ENCODE measurements at regions not wholly inside any gene's neighbourhood (a gene's known extent, or its start where the extent isn't known, plus 50 kb on each side); places are given as distances from the start of the nearest gene placed in this dataset.

DNA sequence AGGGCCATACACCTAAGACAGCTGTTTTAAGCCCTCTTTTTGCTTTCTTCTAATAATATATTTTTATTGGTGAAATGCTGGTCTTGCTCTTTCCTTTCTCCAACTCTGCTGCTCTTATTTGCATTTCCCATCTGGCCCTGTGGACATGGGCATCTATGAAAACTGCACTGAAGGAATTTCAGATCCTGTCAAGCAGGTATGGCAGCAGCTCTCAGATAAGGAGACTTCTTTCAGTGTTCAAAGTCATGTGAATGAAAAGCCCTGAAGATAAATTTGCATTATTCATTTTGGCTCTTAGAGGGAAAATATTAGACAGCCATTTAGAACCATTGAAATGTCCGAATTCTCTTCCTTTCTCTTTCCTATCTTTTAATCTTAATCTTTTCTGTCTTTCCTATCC is 668.0 kb upstream of the RIOK2 start:
- no peak for DNase-seq (ENCODE audit: low spot score)
- in situ Hi-C loops (cut with HindIII; ENCODE audit: low sequenced_read_pairs), result no loop called here

DNA sequence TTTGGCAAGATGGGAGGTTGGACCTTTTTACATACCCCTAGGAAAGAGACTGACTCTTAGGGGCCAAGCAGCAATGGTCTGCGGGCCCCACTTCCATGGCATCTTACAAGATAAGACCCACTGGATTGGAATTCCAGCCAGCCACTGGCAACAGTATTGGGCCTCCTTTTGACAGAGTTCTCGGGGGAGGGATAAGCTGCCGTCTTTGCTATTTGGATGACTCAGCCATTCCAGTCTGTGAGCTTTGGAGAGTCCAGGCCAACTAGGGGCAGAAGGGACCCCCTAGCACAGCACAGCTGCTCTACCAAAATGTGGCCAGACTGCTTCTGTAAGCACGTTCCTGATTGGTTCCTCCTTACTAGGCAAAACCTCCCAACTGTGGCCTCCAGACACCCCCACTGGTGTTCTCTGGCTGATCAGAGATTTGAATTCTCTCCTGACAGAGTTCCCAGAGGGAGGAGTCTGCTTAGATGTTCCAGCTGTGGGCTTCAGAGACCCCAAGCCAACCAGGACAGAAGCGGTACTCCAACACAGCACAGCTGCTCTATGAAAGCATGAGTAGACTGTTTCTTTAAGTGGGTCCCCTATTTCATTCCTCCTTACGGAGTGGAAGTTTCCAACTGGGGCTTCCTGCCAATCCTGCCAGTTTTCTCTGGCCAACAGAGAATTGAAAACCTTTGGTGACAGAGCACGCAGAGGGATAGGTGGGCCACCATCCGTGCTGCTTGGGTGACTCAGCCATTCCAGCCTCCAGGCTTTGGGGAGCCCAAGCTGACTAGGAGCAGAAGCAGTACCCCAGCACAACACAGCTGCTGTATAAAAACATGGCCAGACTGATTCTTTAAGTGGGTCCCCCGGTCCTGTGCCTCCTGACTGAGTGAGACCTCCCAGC is 672.1 kb upstream of the RIOK2 start:
- in situ Hi-C loops (cut with HindIII; ENCODE audit: low sequenced_read_pairs), result no loop called here
- DNase-seq (ENCODE audit: low spot score), result no peak

DNA sequence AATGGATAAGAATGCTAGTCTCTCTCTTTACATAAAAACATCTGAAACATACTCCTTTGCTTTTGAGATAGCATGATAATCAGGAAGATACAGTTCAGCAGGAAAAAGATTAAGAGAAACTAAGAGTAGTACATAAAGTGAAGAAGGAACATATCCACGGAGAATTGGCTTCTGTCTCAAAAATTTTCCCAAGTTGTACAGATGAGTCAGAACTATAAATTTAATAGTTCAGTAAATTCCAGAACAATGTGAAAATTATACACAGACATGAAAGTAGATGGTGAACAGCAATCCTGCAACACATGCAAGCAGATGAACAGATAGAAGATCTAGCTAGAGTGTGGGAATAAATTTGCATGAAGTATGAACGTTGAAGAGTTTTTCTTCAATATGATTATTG is 691.4 kb upstream of the RIOK2 start:
- in situ Hi-C loops (cut with HindIII; ENCODE audit: low sequenced_read_pairs), result no loop called here

DNA sequence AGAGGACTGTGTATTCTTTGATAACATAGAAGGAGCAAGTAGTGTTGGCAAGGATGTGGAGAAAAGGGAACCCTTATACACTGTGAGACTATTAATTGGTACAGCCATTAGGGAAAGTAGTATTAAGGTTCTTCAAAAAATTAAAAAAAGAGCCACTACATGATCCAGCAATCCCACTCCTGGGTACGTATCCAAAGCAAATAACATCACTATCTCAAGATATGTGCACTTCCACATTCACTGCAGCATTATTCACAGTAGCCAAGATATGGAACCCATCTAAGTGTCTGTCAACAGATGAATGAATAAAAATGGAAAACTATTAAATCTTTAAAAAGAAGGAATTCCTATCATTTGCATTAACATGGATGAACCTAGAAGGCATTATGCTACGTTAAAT is 693.2 kb upstream of the RIOK2 start:
- in situ Hi-C loops (cut with HindIII; ENCODE audit: low sequenced_read_pairs), result no loop called here

More for the DNA sequence above, 691.4 kb upstream of the RIOK2 start:
- DNase-seq (ENCODE audit: low spot score), result no peak

DNA sequence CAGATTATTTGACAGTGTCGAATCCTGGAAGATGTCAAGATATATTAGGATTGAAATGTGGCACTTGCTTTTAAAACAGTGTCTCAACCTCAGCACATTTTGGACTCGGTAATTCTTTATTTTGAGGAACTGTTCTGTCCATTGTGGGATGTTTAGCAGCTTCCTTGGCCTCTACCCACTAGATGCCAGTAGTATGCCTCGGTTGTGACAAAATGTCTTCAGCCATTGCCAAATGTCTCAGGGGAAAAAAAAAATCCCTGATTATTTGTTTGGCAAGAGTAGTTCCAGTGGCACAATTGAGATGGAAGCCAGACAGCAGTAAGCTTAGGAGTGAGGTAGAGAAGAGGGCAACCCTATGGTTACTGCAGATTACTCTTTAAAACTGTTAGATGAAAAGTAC is 694.5 kb upstream of the RIOK2 start:
- in situ Hi-C loops (cut with HindIII; ENCODE audit: low sequenced_read_pairs), result no loop called here
- DNase-seq (ENCODE audit: low spot score), result no peak

More for the DNA sequence above, 693.2 kb upstream of the RIOK2 start:
- DNase-seq (ENCODE audit: low spot score), result no peak

DNA sequence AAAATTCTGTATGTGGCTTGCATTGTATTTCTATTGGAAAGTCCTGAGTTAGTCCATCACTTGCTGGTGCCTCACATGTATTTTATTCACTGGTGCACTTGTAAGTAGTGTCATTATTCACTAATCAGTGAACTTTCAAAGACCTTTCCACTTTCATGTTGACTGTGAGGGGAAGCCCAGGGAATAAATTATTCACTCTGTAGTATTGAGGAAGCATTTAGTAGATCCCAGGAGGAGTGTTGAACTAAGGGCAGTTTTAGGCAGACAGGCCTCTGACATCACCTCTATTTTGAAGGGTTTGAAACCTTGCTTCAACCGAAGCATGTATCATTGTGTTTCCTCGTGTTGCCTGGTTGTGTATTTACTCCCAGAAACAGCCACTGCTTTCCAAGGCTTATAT is 705.4 kb upstream of the RIOK2 start:
- no peak for DNase-seq (ENCODE audit: low spot score)
- in situ Hi-C loops (cut with HindIII; ENCODE audit: low sequenced_read_pairs), result no loop called here

DNA sequence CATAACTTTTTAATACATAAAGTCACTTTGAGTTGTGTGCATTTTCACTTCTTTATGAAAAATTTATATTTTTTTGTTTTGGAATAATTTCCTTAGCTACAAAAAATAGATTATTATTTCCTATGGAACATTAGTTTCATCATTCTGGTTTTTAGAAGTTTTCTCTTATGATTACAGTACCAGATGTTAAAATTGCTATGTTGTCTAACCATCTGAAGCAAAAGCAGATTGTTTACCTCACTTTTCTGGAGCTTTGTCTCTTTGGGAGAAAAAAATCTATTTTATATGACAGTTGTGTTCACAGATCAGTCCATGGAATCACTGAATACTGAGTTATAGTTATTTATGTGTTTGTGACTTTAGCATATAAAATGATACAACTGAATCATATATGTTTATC is 708.9 kb upstream of the RIOK2 start:
- DNase-seq (ENCODE audit: low spot score), result no peak
- in situ Hi-C loops (cut with HindIII; ENCODE audit: low sequenced_read_pairs), result no loop called here

DNA sequence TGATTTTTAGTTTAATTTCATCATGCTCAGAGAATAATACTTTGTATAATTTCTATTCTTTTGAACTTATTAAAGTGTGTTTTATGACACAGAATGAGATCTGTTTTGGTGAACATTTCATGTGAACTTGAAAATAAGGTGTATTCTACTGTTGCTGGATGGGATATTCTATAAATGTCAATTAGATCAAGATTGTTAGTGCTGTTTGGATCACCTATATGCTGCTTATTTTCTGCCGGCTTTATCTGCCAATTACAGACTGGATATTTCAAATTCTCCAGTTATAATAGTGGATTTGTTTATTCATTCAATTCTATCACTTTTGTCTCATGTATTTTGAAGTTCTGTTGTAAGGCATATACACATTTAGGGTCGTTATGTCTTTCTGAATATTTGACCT is 720.7 kb upstream of the RIOK2 start:
- in situ Hi-C loops (cut with HindIII; ENCODE audit: low sequenced_read_pairs), result no loop called here
- no peak for DNase-seq (ENCODE audit: low spot score)

DNA sequence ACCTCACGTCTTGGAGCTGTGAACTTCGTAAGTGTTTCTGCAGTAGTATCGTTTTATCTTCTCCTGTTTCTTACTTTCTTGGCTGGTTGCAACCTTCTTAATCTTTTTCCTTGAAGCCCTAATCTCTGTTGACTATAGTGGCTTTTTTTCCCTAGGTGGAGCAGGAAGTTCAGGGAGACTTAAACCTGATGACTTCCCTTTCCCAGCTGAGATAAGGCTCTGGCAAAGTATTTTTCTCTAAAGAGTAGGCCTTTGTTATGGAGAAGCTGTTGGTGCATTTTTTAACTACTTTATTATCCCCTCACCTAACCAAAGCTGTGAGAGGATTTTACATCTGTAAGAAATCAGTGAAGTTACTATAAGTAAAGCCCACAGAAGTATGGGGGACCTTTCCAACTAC is 723.1 kb upstream of the RIOK2 start:
- no peak for DNase-seq (ENCODE audit: low spot score)
- in situ Hi-C loops (cut with HindIII; ENCODE audit: low sequenced_read_pairs), result no loop called here

DNA sequence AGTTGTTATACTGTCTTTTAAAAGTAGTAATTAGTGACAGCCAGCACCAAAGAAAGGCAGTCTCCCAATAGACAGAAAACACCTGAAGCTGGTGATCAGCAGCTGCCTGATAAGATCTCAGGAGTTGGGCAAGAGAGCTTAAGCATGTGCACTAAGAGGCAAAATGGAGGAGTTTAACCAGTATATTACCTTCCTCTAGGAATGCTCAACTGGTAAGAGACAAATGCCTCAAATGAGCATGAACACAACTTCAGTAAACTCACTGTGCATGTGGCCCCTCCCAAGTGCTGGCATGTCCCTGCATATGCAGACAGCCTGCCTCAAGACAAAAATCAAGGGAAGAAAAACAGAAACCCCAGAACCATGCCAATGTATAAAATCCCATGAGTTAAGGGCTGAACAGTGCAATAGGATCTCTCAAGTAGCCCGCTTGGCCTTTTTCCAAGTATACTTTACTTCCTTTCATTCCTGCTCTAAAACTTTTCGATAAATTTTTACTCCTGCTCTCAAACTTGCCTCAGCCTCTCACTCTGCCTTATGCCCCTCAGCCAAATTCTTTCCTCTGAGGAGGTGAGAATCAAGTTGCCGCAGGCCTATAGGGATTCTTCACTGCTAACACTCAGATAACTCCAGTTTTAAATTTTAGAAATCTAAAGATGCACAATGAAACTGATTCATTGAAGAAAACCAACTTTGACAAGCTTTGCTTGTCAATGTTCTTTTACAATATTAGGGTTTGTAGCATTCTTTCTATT is 724.8 kb upstream of the RIOK2 start:
- DNase-seq (ENCODE audit: low spot score), result no peak
- in situ Hi-C loops (cut with HindIII; ENCODE audit: low sequenced_read_pairs), result no loop called here

DNA sequence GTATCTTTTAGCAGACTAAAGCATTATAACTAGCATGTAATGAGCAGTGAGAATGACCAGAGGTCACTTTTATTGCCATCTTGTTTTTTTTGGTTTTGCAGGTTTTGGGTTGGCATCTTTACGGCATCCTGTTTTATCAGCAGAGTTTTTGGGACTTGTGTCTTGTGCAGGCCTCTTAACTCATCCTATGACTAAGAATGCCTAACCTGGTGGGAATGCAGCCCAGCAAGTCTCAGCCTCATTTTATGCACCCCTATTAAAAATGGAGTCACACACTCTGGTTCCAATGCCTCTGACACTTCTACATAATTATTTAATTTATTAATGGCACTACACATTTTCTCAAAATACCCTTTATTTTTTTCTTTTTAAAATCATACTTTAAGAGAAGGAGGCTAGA is 726.5 kb upstream of the RIOK2 start:
- no peak for DNase-seq (ENCODE audit: low spot score)
- in situ Hi-C loops (cut with HindIII; ENCODE audit: low sequenced_read_pairs), result no loop called here

DNA sequence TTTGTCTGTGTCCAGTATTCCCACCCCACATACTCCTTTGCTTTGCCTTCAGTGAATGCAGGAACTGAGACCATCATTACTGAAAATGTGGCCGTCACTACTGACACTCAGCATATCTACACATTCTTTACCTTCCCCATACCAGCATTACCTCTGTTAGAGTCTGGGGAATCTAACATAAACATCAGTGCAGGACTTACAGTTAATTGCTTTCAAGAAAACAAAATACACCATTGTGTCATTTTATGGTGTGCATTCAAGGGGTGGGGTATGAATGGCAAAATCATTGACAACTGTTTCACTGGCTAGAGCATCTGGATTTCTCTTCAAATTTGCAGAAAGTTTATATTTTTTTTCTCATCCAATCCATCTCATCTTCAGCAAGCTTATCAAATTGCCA is 731.4 kb upstream of the RIOK2 start:
- no peak for DNase-seq (ENCODE audit: low spot score)
- in situ Hi-C loops (cut with HindIII; ENCODE audit: low sequenced_read_pairs), result no loop called here

DNA sequence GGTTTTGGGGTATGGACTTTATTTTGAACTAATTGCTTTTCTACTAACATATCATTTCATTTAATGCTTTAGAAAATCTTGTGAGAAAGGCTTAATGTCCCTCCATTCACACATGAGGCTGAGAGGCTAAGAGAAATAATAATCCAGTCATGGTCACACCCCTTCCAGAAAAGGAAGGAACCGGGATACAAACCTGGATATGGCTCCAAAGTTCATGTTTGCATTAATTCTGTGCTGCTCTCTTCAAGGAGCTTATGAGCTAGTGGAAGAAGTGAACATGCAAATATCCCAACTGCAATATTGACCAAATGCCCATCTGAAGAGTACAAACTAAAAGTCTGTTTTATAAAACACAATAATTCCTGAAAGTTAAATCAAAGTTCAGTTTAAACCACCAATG is 732.1 kb upstream of the RIOK2 start:
- in situ Hi-C loops (cut with HindIII; ENCODE audit: low sequenced_read_pairs), result no loop called here
- DNase-seq (ENCODE audit: low spot score), result no peak

DNA sequence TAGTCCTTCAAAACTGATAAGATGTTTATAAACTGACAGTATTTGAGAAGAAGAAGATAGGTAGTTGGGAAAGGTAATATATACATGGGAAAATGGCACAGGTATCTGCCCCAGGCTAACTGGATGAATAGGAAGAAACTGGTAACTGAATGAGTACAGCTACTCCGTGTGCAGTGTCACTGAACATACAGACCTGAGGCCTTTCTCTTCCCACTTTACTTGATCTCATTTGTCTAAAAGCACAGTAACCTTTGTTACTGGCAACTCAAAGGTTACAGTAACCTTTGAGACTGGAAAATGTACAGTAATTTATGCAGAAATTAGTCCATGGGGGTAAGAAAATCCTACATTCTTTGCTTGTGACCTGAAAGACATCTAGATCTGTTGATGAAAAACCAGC is 735.0 kb upstream of the RIOK2 start:
- DNase-seq (ENCODE audit: low spot score), result no peak
- in situ Hi-C loops (cut with HindIII; ENCODE audit: low sequenced_read_pairs), result no loop called here

DNA sequence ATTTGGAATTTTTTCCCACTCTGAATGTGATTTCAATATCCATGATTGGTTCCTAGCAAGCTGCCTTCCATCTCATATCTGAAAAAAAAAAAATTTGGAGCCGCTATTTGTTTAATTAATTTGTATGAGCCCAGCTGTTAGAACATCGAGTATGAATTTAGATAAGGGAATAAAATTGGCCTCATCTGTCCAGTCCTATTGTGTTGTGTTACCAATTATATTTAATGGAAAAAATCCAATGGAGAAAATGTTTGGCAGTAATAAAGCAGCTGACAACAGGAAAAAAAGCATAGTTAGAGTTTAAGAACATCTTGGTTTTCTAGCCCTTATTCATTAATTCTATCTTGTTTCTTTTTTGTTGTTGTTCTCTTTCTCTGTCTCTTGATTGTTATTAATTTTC is 735.6 kb upstream of the RIOK2 start:
- in situ Hi-C loops (cut with HindIII; ENCODE audit: low sequenced_read_pairs), result no loop called here
- no peak for DNase-seq (ENCODE audit: low spot score)

DNA sequence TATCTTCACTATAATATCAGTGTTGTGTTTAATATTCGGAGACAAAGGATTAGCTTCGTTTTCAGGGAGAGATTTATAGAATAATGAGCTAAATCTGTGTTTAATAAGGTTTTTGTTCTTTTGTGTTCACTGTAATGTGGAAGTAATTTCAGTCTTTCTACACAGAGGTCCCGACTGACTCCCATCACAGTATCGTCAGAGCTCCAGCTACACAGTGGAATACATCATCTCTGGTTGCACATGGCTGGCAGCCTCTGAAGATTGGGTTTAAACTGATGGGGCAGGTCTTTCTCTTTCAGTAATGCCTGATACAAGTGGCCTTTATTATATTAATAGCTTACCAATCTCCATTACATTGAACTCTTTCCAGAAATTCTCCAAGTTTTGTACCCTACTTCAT is 736.7 kb upstream of the RIOK2 start:
- no peak for DNase-seq (ENCODE audit: low spot score)

DNA sequence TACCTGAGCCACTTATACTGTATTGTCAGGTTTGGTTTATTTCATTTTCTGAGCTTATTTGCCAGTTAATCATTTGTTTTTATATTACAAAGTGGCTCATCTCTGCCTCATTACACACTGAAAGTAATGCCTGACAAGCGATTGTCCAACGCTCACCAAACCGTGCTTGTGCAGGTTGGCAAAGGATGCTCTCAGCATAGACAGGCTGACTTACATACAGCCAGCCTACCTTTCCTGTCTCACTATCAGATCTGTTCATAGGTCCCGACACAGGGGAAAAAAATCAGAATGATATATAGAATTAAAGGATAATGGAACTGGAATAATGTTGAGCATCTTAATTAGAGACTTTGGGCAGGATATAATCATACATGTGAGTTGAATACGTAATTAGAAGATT is 739.7 kb upstream of the RIOK2 start:
- no peak for DNase-seq (ENCODE audit: low spot score)
- in situ Hi-C loops (cut with HindIII; ENCODE audit: low sequenced_read_pairs), result no loop called here

More for the DNA sequence above, 736.7 kb upstream of the RIOK2 start:
- in situ Hi-C loops (cut with HindIII; ENCODE audit: low sequenced_read_pairs), result no loop called here

DNA sequence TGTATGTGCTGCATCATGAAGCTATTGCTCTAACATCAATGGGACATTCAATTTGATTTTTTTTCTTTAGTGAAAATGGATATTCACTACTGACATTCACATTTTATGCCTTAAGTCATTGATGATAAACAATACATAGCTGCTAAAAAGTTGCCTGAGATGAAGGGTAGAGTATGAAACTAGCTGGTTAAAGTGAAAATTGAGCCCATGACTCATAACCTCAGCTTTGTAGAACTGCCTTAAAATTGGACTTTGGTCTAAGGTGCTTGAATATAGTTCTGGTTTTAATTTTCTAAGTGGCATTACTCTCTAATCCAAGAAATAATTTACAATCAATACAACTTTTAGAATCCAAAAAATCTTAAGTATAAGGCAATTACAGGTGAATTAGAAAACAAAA is 740.4 kb upstream of the RIOK2 start:
- no peak for DNase-seq (ENCODE audit: low spot score)
- in situ Hi-C loops (cut with HindIII; ENCODE audit: low sequenced_read_pairs), result no loop called here

DNA sequence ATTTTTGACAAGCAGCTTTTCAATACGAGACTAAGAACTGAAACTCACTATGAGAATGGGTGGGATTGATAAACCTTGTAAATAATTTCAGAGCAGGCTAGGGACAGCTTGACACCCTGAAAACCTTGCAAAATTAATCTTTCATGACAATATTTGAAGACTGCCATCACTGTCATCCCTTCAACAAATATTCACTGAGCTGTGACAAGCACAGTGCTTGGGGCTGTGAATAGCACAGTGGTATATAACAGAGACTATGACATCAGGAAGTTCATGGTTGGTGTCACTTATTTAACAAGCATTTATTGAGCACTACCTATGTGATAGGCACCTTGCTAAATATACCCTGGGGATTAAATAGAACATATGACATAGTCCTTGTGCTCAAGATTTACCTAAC is 741.0 kb upstream of the RIOK2 start:
- no peak for DNase-seq (ENCODE audit: low spot score)
- in situ Hi-C loops (cut with HindIII; ENCODE audit: low sequenced_read_pairs), result no loop called here

DNA sequence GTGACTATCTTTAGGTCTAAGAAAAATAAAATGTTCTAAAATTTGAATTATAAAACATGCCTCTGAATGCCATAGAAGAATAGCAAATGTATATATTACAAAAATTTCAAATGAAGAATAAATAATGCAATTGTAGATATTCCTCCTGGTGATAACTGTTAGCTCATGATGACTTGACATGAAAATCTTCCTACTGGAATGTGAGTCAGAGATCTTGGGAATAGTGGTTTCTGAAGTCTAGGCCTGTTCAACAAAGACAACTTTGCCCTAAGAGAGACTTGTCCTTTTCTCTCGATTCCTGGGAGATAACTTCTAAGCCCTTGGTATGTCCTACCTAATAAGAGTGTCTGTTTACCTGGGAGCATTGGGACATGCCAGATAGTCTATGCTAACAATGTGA is 746.3 kb upstream of the RIOK2 start:
- in situ Hi-C loops (cut with HindIII; ENCODE audit: low sequenced_read_pairs), result no loop called here
- no peak for DNase-seq (ENCODE audit: low spot score)

DNA sequence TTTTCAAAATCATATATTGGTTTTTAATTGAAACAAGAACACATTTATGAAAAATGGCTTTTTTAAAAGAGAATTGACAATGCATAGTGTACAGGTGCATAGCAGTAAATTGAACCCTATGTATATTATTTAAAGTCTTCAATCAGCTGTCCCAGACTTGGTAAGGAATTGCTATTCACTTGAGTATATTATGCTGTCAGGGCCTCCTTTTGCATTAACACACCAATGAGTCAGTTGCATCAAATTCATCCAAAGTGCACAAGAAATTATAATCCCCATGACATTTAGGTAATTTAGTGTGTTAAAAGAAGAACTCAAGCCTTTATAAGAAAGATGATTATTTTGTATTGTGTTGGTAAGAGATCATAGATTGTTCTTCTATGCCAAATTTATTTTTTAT is 748.8 kb upstream of the RIOK2 start:
- no peak for DNase-seq (ENCODE audit: low spot score)
- in situ Hi-C loops (cut with HindIII; ENCODE audit: low sequenced_read_pairs), result no loop called here
